ENCODE measurements at regions not wholly inside any gene's neighbourhood (a gene's known extent, or its start where the extent isn't known, plus 50 kb on each side); places are given as distances from the start of the nearest gene placed in this dataset.

DNA sequence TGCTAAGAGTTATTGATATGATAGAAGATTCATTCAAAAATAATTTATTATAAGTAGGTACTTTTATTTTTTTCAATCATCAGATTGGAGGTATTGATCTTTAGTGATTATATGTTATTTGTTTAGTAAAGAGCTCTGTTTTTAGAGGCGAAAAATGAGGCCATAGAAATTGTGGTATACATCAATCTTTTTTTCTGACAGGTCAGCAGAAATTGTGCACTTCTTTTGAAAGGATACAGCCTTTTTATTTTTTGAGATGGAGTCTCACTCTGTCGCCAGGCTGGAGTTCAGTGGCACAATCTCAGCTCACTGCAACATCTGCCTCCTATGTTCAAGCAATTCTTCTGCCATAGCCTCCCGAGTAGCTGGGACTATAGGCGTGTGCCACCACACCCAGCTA, 292.1 kb downstream of the BAMBI start:
- TF ChIP-seq POLR2A (IDR thresholded peaks at IDR 0.05) (no peak), CTCF (IDR thresholded peaks at IDR 0.05) (no peak)
